ENCODE measurements at regions not wholly inside any gene's neighbourhood (a gene's known extent, or its start where the extent isn't known, plus 50 kb on each side); places are given as distances from the start of the nearest gene placed in this dataset.

- TF ChIP-seq CTCF (IDR thresholded peaks at IDR 0.05) (no peak), POLR2A (IDR thresholded peaks at IDR 0.05; ENCODE audit: low read depth) (no peak), EP300 (IDR thresholded peaks at IDR 0.05) (no peak), POLR2AphosphoS5 (IDR thresholded peaks at IDR 0.05) (no peak)
Observed at GRCh38 chr5:54821445-54822323, 163.7 kb downstream of the ESM1 start.

Data from esophagus muscularis mucosa (tissue), 4 donors.